SHP77 (cell line): ENCODE measurements at regions not wholly inside any gene's neighbourhood (a gene's known extent, or its start where the extent isn't known, plus 50 kb on each side); places are given as distances from the start of the nearest gene placed in this dataset.
"Not testable (repeated sequence)": the region's sequence is repeated elsewhere in the genome, so short reads cannot be mapped to it uniquely, and the experiment has no call there.

Experiments
- DNase-seq, 2 experiments: peaks; one replicate each; lab custom pipeline; 2025; lab: John Stamatoyannopoulos, UW

GRCh38 chr3:31184261-31185061 is 290.0 kb upstream of the GADL1 start:
- no peak for DNase-seq

DNA sequence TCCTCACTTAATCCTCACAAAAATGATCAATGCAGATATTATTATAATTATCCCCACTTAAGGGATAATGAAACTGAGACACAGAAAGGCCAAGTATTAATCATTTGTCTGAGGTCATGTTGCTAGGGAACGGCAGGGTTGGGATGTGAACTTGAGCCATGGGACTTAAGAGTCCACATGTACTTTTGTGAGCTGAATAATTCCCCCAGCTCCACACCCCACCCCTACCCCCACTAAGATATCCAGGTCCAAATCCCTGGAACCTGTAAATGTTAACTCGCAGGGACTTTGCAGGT is 290.5 kb upstream of the GADL1 start:
- DNase-seq, result no peak

GRCh38 chr3:31186041-31186440 is 291.6 kb upstream of the GADL1 start:
- DNase-seq, result no peak

- DNase-seq, result no peak
Observed at GRCh38 chr3:31187380-31187779, 292.9 kb upstream of the GADL1 start.

- DNase-seq, result no peak
Observed at GRCh38 chr3:31188112-31188511, 293.7 kb upstream of the GADL1 start.

DNA sequence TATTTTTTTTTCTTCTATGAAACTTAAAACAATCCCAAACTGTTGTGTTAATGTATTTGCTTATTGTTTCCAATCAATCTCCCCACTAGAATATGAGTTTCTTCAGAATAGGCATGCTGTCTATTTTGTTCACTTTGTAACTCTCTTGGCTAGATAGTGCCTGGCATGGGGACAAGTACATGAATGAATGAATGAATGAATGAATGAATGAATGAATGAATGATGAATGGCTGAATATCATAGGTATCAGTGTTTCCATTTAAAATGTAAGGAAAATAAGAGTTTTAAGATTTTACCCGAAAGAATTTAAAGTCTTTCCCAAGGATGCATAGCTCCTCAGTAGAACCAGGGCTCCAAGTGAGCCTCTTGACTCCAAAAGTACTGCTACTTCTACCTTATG is 294.9 kb upstream of the GADL1 start:
- DNase-seq, result no peak

GRCh38 chr3:31189971-31190370 is 295.5 kb upstream of the GADL1 start:
- DNase-seq, result no peak

GRCh38 chr3:31191354-31191753 is 296.9 kb upstream of the GADL1 start:
- DNase-seq, result no peak

GRCh38 chr3:31193429-31193828 is 299.0 kb upstream of the GADL1 start:
- DNase-seq, result no peak

GRCh38 chr3:31193871-31194270 is 299.4 kb upstream of the GADL1 start:
- DNase-seq, result no peak

- no peak for DNase-seq
Observed at GRCh38 chr3:31196261-31196660, 301.8 kb upstream of the GADL1 start.

DNA sequence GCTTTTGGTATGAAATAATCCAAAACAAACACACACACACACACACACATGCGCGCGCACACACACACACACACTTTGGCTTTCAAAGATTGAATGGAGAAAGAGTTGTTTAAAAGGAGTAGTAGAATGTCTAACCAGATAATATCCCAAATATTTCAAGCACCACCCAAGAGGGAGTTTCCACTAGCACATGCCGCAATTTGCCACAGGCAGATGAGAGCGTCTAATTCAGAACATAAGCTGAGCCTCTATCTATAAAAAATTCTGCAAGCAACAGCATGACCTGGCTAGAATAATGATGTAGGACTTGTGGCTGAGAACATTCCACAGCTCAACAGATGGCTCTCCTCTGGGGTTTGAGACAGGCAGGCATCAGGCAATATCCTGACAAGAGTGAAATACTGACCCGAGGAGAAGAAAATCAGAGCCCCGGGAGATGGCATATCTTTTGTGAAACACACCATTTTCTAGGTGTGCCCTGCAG is 302.5 kb upstream of the GADL1 start:
- DNase-seq, result no peak

DNA sequence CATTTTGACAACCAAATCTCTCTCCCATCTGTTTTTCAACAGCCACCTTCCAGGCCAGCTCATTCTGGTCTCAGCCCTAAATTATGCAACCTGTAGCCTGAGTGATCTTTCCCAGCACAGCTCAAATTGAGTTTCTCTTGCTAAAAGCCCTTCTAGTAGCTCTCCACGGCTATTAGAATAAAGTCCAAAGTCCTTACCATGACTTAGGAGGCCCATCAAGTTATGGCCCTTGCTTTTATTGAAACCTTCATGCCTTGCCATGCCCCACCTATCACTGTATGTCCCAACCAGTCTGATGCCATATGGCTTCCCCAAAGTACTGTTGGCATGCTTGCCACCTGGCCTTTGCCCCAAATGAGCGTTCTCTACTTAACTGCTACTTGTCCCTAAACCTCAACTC is 303.5 kb upstream of the GADL1 start:
- no peak for DNase-seq

DNA sequence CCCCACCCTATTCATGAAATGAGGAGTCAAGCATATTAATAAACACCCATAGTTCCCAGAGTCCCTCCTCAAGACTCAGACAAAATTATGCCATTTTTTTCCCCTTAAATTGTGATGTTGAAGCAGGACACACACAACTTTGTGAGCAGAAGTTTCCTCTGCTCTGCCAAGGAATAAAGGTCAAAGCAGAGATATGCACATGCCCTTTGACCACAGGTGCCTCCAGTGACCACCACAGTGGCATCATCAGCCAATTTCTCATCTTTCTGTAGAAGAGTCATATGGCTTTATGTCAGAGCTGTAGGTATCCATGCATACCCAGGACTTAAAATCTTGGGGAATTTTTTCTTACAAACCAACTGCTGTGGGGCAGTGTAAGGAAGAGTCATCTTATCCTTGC is 304.4 kb upstream of the GADL1 start:
- no peak for DNase-seq

DNA sequence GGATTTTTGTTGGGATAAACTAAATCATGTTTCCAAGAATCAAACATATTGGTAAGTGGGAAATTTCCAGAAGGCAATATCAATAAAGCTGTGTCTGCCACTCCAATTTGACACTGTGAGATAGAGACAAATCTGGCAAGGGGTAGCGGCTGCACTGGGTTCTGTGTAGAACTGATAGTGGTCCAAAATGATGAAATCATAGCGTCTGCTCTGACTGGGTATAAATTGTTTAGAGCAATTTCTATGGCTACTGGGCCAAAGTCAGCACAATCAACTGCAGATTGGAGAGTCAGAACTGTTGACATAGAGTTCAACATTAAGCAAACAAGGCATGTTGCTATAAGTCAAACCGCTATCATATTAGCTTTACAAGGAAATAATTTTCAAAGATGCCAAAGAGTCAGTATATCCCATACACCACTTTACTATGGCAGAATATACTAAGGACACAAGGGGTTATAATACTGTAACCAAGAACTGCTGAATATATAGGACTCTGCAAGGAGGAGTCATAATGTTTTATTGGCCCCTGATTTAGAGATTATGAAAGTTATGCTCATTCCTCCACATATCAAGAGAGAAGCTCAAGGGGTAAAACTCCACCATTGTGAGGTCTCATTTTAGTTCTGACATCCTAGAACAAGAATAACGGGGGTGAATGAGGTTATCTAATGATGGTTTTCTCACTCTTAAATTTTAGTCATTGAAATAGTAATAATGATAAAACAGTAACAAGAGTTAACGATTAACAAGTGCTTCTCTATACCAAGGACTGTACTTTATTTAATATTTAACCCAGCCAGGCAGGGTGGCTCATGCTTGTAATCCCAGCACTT is 309.7 kb upstream of the GADL1 start:
- DNase-seq, result no peak

GRCh38 chr3:31204796-31205056 is 310.3 kb upstream of the GADL1 start:
- DNase-seq, result not testable (repeated sequence)

GRCh38 chr3:31210068-31210645 is 315.7 kb upstream of the GADL1 start:
- DNase-seq, result no peak

GRCh38 chr3:31213869-31214486 is 318.7 kb upstream of the STT3B start:
- no peak for DNase-seq

DNA sequence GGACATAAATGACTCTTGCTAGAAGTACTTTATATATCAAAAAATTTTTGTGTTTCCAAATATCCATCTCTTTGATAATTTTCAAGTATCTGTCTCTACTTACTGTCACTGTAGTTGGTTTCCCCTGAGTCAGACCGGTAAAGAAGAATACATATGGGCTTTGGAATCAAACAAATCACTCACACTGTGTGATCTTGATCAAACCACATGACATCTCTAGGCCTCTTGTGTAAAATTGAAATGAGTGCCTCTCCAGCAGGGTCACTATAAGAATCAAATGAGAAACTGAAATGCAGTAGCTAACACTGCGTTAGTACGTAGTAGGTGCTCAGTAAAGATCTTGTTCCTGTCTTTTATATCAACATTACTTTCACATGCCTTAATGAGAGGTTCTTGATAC is 314.6 kb upstream of the STT3B start:
- no peak for DNase-seq

- no peak for DNase-seq
Observed at GRCh38 chr3:31219131-31219843, 313.4 kb upstream of the STT3B start.

DNA sequence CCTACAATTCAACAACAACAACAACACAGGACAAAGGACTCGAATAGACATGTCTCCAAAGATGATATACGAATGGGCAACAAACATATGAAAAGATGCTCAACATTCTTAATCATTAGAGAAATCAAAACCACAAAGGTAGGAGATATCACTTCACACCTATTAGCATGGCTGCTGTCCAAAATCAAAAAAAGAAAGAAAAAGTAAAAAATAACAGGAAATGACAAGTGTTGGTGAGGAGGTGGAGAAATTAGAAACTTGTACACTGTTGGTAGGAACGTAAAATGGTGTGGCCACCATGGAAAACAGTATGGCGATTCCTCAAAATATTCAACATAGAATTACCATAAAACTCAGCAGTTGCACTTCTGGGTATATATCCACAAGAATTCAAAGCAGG is 312.3 kb upstream of the STT3B start:
- no peak for DNase-seq

DNA sequence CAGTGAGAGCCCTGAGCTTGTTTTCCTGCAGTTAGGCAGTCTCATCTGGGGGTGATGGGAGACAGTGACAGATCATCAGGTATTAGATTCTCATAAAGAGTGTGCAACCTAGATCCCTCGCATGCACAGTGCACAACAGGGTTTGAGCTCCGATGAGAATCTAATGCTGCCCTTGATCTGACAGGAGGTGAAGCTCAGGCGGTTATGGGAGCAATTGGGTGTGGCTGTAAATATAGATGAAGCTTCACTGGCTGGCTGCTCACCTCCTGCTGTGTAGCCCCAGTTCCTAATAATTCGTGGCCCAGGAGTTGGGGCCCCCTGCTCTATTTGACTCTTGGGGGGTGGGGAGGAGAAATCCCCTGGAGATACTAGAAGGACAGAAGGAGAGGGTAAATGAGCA is 309.4 kb upstream of the STT3B start:
- no peak for DNase-seq
